Neural progenitor cell (in vitro differentiated cells): ENCODE measurements at regions not wholly inside any gene's neighbourhood (a gene's known extent, or its start where the extent isn't known, plus 50 kb on each side); places are given as distances from the start of the nearest gene placed in this dataset.

Source experiments
- EZH2 ChIP-seq: fragments of 200-600 bp; sonication (generic); IDR thresholded peaks from 2 replicates; pipeline ENCODE4 v1.6.1; 2017; ENCODE audit warnings: antibody characterized with exemption, mild to moderate bottlenecking, moderate library complexity
- TF ChIP-seq, protein P1 (sequence below): fragments of 200-600 bp; sonication (generic); IDR thresholded peaks from 2 replicates; pipeline ENCODE4 v1.5.1; 2017; ENCODE audit warnings: antibody characterized with exemption, mild to moderate bottlenecking

GRCh38 chr16:72654535-72654934 is 393.4 kb downstream of the ZFHX3 start:
- TF ChIP-seq, protein P1, sequence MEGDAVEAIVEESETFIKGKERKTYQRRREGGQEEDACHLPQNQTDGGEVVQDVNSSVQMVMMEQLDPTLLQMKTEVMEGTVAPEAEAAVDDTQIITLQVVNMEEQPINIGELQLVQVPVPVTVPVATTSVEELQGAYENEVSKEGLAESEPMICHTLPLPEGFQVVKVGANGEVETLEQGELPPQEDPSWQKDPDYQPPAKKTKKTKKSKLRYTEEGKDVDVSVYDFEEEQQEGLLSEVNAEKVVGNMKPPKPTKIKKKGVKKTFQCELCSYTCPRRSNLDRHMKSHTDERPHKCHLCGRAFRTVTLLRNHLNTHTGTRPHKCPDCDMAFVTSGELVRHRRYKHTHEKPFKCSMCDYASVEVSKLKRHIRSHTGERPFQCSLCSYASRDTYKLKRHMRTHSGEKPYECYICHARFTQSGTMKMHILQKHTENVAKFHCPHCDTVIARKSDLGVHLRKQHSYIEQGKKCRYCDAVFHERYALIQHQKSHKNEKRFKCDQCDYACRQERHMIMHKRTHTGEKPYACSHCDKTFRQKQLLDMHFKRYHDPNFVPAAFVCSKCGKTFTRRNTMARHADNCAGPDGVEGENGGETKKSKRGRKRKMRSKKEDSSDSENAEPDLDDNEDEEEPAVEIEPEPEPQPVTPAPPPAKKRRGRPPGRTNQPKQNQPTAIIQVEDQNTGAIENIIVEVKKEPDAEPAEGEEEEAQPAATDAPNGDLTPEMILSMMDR = no peak
- no peak for TF ChIP-seq EZH2
